ENCODE measurements at regions not wholly inside any gene's neighbourhood (a gene's known extent, or its start where the extent isn't known, plus 50 kb on each side); places are given as distances from the start of the nearest gene placed in this dataset.
"Not testable (repeated sequence)": the region's sequence is repeated elsewhere in the genome, so short reads cannot be mapped to it uniquely, and the experiment has no call there.

DNA sequence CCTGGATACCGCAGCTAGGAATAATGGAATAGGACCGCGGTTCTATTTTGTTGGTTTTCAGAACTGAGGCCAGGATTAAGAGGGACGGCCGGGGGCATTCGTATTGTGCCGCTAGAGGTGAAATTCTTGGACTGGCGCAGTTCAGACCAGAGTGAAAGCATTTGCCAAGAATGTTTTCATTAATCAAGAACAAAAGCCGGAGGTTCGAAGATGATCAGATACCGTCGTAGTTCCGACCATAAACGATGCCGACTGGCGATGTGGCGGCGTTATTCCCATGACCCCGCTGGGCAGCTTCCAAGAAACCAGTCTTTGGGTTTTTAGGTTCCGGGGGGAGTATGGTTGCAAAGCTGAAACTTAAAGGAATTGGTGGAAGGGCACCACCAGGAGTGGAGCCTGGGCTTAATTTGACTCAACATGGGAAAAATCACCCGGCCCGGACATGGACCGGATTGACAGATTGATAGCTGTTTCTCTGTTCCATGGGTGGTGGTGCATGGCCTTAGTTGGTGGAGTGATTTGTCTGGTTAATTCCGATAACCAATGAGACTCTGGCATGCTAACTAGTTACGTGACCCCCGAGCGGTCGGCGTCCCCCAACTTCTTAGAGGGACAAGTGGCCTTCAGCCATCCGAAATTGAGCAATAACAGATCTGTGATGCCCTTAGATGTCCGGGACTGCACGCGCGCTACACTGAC, 3897.5 kb upstream of the OR11H1 start:
- not testable (repeated sequence) for H3K4me1 ChIP-seq (ENCODE audit: control insufficient read depth, insufficient read depth, low read length); H3K9ac ChIP-seq (ENCODE audit: low read length); H3K27ac ChIP-seq (ENCODE audit: low read depth, low read length); H3K36me3 ChIP-seq (ENCODE audit: control insufficient read depth, insufficient read depth, low read length); H3K4me3 ChIP-seq (ENCODE audit: low read depth, low read length); H3K27me3 ChIP-seq (ENCODE audit: control insufficient read depth, insufficient read depth, low read length)
- peaks cover 52% of the 10 kb centered on the region for H3K9me3 ChIP-seq (ENCODE audit: control insufficient read depth, insufficient read depth, low read depth, low read length)
